SHP77 (cell line): ENCODE measurements at regions not wholly inside any gene's neighbourhood (a gene's known extent, or its start where the extent isn't known, plus 50 kb on each side); places are given as distances from the start of the nearest gene placed in this dataset.
"Not testable (repeated sequence)": the region's sequence is repeated elsewhere in the genome, so short reads cannot be mapped to it uniquely, and the experiment has no call there.

Experiments
- DNase-seq, 2 experiments: peaks; one replicate each; lab custom pipeline; 2025; lab: John Stamatoyannopoulos, UW

DNA sequence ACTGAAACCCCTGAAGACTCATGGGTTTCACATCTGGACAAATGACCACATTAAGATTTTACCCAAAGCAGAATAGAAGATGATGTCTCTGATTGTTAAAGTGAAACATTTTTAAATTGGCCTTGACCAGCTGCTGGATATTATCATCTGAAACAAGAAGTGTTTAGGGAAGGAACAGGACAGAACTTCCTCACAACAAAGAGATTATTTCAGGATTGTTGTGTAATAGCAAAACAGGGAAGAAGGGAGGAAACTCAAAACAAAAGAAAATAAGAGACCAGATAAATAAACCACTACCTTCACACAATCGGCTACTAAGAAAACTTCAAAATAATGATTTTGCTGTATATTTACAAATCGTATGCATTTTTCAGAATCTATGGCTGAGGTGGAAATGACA lies 319.2 kb upstream of the API5 start:
- DNase-seq: no peak

DNA sequence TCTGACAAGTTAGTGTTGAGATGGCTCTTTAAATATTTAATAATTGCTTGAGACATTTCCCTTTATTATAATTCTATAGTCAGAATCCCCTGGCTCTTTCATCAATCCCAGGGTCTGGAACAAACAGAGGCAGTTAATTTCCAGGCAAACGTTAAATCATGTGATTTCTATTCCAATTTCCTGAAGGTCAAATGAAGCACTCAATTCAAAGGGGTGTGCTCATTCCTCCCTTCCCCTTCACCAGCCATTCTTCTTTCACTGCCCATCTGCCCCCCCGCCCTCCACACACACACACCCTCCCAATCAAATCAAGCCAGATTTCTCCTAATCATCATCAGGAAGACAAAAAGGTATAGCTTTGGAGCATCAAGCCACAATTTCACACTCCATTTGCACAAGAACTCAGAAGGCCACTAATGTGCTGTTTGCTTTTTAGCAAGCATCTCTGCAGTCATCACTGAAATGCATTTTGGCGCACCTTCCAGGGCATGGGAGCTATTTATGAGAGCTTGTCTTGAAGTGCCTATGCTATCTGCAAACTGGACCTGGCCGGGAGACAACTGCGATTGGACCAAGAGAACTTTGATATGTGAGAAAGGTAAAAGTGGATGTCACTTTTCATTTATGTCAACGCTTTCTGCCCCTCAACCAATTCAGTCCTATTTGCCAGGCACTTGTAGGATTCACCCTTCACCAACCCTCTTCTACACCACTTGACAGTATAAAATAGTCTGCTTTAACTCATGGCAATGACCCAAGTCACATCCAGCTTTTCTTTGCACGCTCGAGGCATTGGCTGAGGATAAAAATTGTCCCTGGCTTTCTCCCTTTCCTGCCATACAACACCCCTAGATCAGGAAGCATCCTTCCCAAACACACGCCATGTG lies 315.1 kb upstream of the API5 start:
- DNase-seq: no peak

DNA sequence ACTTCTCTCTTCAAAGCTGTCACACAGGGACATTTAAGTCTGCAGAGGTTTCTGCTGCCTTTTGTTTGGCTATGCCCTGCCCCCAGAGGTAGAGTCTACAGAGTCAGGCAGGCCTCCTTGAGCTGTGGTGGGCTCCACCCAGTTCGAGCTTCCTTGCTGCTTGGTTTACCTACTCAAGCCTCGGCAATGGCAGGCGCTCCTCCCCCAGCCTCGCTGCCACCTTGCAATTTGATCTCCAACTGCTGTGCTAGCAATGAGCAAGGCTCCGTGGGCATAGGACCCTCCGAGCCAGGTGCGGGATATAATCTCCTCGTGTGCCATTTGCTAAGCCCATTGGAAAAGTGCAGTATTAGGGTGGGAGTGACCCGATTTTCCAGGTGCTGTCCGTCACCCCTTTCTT lies 306.9 kb upstream of the API5 start:
- not testable (repeated sequence) for DNase-seq

DNA sequence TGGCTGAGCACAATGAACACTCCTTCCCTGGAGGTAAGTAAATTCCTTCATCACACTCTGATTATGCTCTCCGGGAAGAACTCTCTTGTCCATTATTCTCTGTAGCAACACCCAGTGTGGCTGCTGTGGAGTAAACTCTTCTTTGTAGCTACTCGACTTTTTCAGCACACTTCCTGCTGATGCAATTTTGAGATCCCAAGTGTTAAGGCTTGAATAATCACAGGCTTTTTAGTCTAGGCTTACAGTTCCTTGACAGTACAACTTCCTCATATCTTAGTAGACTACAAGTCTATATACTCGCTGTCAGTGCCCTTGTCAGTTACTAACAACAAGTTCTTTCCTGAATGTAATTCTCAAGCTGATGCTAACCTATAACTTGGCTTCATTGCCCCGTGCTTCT lies 301.8 kb upstream of the API5 start:
- no peak for DNase-seq

DNA sequence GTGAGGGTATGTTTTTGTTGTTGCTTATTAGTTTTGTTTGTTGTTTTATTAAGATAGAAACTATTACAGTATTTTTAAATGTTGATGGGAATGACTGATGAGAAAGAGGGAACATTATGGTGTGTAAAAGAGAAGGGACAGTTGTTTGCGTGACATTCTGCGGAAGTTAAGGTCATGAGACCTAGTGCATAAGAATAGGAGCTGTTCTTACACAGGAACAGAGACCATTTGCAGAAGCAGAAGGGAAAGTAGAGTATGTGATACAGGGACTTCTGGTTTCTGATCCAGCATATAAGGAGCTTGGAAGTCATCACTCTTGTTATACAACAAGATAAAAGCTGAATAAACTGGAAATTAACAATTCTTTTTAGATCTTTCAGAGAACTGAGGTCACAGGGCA lies 299.2 kb upstream of the API5 start:
- no peak for DNase-seq

DNA sequence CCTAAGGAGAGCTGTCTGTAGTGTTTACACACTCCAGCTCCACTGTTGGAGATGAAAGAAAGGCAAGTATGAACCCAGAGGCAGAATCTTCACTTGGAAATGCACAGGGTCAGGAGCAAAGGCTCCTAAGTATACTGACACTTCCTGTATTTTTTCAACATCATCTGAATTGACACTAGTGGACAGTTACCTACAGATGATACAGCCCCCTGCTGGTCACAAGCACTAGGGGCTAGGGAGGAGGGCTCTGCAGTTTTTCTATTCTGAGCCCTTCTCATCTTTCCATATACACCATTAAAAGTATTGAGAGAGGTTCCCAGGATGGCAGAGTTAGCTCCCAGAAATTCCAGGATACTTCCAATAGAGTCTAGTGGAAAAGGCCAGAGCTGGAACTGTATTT lies 290.3 kb upstream of the API5 start:
- DNase-seq: peak; percentile 10 to 34

DNA sequence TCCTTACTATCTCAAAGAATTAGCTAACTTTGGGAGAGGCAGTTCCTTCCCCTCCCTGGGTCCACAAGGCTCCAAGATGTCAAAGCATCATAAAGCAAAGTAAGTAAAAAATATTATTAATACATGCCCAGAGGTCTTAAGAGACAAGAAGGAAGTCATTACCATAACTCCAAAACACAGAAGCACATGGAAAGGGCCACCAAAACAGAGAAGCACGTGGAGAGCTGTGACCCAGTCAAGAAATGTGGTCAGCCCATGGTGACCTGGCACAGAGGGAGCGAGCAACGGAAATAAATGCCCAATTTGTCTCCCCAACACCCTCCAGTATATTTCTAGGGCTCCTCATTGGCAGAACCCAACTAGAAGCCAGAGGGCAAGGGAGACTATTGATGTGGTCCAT lies 277.5 kb upstream of the API5 start:
- DNase-seq: no peak

DNA sequence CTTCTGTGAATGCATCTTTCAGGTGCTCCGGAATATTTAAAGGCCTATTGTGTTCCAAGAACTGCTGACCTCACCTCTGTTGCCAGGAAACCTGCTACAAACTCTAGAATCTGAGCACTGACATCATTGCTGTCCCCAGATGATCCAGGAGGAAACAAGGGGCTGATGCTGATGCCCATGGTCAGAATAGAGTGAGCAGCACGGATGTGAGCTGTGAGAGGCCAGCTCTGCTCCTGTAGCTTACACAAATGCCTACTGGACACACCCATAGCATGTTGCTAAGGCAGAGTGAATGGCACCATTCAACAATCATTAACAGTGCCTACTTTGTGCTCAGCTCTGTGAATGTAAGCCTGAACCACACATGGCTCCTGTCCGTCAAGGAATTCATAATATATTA lies 276.7 kb upstream of the API5 start:
- DNase-seq: no peak

DNA sequence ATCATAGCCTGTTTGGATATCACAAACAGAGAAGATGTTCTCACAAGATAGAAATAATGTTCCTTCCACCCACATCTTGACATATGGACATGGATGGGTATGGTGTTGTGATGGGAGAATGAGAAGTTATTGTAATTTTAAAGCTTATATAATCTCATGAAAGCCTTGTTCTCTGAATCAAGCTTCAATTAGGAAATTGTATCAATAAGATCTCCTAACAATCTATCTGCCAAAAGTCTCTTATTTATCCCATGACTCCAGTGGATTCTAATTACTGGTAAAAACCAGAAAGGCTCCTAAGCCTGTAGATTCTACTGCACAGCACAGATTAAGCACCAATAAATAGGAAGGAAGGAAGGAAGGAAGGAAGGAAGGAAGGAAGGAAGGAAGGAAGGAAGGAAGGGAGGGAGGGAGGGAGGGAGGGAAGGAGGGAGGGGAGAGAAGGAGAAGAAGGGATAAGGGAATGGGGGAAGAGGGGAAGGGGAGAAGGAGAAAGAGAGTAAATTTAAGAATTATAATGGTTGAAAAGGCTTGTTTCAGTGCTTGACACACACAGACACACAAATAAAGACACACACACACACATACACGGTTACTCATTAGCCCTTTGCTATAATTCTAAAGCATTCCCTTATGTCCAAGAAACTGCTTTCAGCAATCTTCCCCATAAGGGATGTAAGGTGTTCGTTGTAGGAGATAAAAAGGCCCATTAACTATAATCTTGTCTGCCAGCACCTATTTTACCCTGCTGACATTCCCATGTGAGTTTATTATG lies 258.0 kb upstream of the API5 start:
- no peak for DNase-seq

DNA sequence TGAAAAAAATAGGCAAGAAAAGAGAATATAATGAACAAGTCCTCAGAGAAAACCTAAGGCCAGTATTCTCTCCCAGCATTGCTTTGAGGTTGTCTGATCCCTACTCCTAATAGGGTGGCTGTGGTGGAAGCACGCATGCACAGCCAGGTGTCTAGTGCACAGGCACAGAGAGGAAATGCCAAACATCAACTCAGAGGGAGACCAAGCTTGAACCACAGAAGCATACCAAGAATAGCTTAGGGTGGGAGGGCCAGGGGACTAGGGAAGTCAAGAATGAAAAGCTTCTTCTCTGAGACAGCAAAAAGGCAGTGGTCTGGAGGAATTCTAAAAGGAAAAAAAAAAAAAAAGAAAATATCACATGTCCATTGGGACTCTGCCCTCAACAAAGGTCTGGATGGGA lies 244.1 kb upstream of the API5 start:
- no peak for DNase-seq

DNA sequence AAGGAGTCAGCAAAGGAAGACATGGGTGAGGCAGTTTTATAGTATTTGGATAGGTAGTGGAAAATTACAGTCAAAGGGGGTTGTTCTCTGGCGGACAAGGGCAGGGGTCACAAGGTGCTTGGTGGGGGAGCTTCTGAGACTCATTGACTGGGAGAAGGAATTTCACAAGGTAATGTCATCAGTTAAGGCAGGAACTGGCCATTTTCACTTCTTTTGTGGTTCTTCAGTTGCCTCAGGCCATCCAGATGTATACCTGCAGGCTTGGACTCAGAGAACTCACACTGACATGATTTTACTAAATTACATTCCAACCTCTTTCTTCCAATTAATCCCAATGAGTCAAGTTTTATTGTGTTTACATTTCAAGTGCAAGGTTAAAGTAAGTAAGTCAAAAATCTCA lies 240.5 kb upstream of the API5 start:
- DNase-seq: no peak

DNA sequence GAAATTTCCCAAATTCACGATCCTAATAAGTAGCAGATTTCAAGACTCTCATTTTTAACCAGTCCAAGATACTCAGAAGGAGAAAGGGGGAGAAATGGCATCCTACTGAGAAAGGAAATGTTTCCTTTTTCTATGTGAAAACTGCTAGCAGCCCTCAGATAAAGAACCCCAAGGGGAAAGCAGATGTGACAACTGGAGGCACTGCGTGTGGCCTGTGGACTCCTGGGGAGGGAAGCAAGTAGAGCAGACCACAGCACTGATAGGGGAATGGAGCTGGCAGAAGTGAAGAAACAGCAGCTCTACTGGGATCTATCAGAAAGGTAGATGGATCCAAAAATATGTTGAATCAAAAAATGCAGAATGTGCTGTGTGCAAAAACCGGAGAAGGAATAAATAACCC lies 239.7 kb upstream of the API5 start:
- no peak for DNase-seq

DNA sequence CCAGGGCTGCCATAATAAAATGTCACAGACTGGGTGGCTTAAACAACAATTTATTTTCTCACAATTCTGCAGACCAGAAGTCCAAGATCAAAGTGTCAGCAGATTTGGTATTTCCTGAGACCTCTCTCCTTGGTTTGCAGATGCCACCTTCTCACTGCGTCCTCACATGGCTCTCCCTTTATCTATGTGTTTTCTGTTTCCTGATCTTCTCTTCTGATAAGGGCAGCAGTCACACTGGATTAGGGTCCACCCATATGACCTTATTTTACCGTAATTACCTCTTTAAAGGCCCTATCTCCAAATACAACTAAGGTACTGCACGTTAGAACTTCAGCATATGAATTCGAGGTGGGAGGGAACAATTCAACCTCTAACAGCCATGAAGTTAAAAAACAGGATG lies 238.9 kb upstream of the API5 start:
- no peak for DNase-seq

DNA sequence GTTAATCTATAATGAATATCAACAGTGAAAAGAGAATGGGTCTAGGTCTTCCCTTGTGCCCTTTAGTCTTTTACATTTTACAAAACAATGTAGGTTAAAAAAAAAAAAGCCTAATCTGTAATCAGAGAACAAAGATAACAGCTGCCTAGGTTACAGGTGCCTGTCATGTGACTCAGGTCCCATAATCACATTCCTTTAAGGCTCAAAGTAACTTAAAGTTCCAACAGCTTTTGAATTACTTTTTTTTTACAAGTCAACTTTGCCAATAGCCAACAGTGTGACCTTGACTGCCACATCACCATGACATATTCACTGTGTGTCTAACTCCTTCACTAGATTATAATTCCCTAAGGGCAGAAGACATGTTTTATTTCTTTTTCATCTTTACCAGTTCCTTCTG lies 237.0 kb upstream of the API5 start:
- no peak for DNase-seq

DNA sequence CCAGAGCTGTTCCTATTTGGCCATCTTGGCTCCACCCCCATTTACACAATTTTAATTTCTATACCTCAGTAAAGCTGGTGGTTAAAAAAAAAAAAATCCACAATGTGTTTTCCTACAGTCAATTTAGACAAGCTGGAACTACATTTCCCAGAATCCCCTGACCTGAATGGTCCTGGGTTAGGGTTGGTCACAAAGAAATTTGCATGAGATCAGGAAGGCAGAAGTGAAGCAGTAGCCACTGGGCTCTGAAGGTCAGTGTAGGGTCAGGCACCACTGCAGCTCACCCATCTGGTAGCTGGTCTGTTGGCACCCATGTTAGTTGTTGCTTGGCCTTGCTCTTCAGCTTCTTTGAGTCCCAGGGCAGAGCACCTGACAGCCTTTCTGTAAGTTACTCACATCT lies 210.7 kb upstream of the API5 start:
- DNase-seq: no peak

DNA sequence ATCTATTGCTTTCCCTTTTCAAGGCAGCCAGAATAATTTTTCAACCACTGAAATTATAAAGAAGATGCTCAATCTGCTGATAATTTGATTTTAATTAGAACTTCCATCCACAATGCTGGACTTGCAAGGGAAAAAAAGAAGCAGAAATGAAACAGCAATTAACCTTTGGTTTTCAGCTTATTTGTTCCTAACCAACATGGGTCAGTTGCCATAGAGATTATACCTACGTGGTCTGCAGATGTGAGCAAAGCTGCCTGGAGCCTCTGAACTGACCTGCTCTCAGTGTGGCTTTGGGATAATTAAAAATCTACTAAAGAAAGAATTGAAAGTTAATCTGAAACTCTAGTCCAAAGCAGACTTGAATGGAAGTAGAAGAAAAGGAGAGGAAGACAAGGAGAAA lies 195.7 kb upstream of the API5 start:
- no peak for DNase-seq

DNA sequence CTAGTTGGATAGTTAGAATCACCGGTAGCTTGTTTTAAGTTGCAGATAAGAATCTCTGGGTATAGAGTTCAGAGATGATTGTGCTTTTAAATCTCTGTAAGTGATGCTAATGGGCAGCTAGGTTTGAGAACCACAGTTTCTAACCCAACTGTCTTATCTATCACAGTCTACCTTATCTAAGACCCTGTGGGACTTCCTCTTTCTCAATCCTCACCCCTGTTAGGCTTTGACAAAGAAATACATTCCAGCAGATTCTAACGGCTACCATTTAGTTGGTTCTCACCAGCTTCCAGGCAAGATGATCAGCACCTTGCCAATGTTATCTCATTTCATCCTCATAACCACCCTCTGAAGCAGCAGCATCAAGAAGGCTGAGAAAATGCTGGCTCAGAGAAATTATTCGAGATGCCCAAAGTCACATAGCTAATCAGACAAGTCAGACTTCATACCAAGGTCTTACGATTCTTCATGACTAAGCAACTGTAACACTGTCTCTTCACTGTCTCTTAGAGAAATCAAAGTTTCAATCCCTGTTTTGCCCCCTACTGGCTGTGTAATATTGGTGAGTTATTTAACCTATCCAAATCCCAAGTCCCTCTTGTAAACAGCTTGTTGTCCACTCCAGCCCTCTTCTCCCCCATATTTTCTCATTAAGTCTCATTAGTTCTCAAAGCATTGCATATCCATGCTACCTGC lies 192.4 kb upstream of the API5 start:
- DNase-seq: no peak

DNA sequence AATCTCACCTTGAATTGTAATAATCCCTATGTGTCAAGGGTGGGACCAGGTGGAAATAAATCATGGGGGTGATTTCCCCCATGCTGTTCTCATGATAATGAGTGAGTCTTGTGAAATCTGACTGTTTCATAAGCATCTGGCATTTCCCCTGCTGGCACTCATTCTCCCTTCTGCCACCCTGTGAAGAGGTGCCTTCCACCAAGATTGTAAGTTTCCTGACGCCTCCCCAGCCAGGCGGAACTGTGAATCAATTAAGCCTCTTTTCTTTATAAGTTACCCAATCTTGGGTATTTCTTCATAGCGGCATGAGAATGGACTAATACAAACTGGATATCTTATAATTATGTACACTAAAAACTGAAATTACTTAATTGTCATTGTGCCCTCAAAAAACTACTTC lies 189.2 kb upstream of the API5 start:
- DNase-seq: no peak

DNA sequence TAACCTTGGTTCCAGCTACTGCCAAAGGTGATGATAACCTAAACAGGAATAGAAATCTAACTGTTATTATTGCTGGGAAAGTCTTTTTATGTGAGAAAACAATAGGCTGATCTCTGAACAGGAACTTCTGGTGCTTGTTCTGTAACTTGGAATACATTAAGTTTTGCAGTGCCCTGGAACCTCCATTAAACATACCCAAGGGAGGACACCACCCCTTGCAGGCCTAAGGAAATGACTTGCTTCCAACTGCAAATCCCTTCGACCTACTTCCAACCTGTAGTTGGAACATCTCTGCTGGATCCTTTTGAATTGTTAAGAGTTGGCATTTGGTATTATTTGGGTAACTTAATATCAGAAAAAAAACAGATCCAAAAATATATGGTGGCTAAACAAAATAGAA lies 188.4 kb upstream of the API5 start:
- DNase-seq: no peak

DNA sequence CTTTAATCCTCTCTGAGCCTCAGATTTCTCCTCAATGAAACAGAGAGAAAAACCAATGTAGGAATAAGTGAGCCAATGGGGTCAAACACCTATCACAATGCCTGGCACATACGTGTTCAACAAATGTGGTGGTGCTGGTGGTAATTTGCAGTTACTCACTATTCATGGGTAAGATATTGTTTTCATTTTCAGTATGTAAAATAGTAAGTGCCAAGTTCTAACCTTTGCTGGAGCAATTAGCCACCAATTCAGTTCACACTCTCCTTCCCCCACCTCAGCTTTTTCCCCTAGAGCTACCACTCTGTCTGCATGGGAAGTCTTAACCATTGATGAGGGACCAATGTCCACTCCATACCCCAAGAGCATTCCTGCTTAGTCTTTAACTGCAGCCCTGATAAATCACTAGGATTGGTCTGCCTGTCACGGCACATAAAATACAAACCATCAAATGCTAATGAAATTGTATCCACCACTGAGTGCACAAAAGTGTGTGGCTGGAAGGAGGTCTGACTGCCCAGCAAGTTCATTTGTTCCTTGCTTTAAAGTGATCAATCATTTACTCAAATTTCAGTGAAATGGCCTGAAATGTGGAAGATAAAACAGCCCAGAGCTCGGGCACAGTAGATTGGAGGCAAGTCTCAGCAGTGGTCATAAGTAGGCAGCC lies 187.4 kb upstream of the API5 start:
- DNase-seq: no peak

DNA sequence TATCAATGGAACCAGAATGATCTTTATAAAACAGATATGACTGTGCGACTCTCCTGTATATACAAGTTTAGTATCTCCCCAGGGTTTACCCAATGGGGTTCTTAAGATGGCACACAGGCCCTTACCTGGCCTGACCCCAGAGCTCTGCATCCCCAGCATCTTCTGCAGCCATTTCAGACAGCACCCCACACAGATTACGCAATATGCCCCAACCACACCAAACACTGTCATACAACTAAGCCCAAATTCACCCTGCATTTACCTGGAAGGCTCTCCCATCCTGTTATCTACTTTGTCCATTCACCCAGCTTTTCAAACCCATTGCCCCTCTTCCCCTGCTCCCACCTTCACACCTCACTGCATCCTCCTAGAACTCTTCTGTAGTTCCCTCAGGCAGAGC lies 182.5 kb upstream of the API5 start:
- no peak for DNase-seq

DNA sequence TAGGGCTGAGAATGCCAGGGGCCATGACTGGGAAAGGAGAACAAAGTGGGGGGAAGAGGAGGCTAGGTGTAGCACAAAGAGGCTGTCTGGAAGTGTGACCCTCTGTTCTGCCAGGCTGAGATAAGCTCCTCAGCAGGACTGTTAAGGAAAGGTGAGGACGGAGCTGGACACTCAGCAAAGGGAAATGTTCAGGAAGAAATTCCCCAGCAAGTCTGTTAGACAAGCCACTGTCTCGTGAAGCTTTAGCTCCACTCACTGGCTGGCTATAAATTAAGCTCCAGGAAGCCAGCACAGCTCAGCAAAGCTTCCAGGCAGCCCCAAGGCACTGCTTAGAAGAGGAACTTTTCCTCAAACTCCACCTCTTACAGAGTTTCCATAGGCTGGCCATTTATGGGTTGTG lies 181.2 kb upstream of the API5 start:
- DNase-seq: no peak
